Breast epithelium (tissue), 3 donors: ENCODE measurements at regions not wholly inside any gene's neighbourhood (a gene's known extent, or its start where the extent isn't known, plus 50 kb on each side); places are given as distances from the start of the nearest gene placed in this dataset.

Source experiments
- CTCF ChIP-seq, 3 donors: fragments of 450-650 bp; IDR thresholded peaks; one replicate each; pipeline ENCODE4 v1.5.1; 2016 to 2017; ENCODE audit warnings: antibody characterized with exemption in 3 of 3, mild to moderate bottlenecking in 3 of 3, moderate library complexity in 3 of 3
- POLR2A ChIP-seq: fragments of 450-650 bp; IDR thresholded peaks from one replicate; pipeline ENCODE4 v1.6.1; 2016; ENCODE audit warnings: antibody characterized with exemption, mild to moderate bottlenecking, moderate library complexity
- POLR2AphosphoS5 ChIP-seq, 3 donors: sonication (generic); formaldehyde crosslinking; IDR thresholded peaks; one replicate each; pipeline ENCODE4 v1.6.1; 2017; ENCODE audit warnings: antibody characterized with exemption in 3 of 3

- TF ChIP-seq CTCF (IDR thresholded peaks at IDR 0.05): no peak
- no peak for TF ChIP-seq POLR2AphosphoS5 (IDR thresholded peaks at IDR 0.05)
- TF ChIP-seq POLR2A: no peak
Measured at GRCh38 chr6:8825726-8826125, 390.4 kb upstream of the SLC35B3 start.
